Hematopoietic multipotent progenitor cell (in vitro differentiated cells): ENCODE measurements at regions not wholly inside any gene's neighbourhood (a gene's known extent, or its start where the extent isn't known, plus 50 kb on each side); places are given as distances from the start of the nearest gene placed in this dataset.
"Not testable (repeated sequence)": the region's sequence is repeated elsewhere in the genome, so short reads cannot be mapped to it uniquely, and the experiment has no call there.

Experiments
- DNase-seq, 3 donors: peaks; one replicate each; pipeline ENCODE4 v3.0.0-alpha.2; 2011 to 2015; ENCODE audit warnings: low read depth in 2 of 3, low spot score in 2 of 3

DNA sequence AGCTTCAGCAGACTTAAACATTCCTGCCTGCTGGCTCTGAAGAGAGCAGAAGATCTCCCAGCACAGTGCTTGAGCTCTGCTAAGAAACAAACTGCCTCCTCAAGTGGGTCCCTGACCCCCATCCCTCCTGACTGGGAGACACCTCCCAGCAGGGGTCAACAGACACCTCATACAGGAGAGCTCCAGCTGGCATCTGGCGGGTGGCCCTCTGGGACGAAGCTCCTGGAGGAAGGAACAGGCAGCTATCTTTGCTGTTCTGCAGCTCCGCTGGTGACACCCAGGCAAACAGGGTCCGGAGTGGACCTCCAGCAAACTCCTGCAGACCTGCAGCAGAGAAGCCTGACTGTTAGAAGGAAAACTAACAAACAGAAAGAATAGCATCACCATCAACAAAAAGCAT is 139.3 kb downstream of the ATXN7L3B start:
- DNase-seq = not testable (repeated sequence)

DNA sequence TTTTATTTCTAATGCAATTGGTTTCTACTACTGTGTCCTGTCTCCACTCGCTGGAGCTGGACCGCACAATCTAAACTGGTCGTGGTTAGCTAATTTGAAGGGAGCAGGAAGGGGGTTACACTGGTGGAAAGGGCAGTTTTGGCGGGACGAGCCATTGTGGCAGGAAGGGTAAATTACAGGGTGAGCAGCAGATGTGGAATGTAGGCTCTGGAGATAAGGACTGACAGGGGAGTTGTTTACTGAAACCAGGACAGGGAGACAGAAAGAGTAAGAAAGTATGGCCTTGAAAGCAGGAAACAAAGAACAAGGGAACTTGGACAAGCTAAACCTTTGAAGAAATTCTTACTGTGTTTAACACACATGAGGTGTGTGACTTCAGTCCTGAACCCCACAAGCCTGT is 147.8 kb downstream of the ATXN7L3B start:
- DNase-seq = no peak

DNA sequence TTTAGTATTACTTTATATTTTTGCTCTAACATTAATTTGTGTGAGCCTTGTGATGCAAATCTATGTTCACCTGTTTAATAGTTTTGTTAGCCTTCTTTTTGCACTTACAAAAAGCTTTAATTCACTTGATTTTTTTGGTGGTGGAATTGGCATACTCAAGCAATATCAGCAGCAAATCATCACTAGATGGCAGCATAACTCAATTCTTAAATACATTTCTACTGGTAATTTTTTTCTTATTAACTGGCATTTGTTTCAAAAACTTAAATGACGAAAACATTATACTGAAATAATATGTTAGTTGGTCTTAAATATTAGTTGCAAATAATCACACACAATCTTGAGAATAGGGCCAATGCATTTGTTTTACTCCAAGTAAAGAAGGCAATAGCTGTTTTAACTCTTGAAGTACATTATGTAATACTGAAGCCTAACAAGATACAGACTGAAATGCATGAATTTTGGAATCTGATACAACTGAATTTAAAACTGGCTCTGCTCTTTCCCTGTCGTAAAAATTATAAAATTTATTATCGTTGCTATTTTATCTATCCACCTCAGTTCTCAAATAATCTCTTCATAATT is 151.5 kb downstream of the ATXN7L3B start:
- peak in 2 of 3 donors; percentile 20 to 63 for DNase-seq

DNA sequence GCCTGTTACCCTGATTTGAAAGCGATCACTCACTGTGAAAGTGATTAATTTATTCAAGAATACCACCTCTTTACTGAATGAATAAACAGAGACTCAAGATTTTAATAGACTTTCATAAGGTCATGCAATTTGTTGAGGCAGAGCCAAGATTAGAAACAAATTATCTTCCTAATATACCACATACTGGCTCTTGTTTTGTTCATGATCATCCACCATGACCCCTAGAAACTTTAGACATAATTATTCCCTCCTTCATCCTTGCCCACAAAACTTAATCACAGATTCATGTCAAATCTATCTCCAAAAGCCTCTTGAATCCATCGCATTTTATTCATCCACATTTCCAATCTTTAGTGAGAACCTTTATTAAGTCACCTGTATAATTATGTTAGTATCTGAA is 152.3 kb downstream of the ATXN7L3B start:
- DNase-seq = no peak

DNA sequence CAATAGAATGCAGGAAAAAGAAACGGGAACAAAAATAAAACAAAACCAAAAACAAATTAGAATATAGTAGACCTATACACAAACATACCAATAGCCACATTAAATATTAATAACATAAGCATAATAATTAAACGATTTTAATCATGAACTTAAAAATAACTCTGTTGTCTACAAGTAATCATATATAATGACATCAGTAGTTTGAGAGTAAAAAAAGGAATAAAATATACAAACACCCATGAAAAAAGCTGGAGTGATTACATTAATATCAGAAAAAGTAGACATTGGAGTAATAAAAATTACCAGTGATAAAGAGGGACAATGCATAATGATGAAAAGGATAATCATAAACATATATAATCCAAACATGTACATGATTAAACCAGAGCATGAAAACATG is 181.8 kb downstream of the ATXN7L3B start:
- DNase-seq = no peak

DNA sequence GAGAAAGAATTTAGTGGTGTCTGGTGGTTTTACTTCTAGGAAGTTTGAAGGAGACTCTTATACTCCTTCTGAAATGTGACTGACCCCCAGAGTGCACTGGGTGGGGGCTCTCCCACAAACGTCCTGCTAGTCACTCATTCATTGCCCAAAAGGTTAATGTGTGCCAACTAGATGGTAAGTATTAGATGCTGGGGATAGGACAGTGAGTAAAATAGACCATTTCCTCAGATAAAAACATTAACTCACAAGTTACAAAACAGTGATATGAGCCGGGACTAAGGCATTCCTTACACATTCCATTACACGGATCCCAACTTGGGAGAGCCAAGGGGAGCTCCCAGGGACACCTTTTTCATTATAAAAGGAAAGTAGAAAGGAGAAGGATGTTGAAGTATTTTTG is 185.1 kb downstream of the ATXN7L3B start:
- no peak for DNase-seq

DNA sequence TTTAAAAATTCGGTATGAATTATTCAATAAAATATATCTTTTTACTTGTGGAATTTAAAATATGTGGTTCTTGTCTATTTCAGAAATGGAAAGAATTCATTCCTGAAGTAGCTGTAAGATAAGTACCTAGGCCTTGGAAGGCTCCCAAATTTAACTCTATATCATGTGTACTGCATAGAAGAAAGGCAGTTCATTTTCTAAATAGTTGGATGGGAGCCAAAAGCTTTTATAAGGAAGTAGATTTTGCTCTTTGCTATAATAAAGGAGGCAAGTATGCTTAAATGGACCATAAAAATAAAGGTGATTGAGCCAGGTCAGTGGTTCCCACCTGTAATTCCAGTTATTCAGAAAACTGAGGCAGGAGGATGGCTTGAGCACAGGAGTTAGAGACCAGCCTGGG is 187.5 kb downstream of the ATXN7L3B start:
- no peak for DNase-seq

DNA sequence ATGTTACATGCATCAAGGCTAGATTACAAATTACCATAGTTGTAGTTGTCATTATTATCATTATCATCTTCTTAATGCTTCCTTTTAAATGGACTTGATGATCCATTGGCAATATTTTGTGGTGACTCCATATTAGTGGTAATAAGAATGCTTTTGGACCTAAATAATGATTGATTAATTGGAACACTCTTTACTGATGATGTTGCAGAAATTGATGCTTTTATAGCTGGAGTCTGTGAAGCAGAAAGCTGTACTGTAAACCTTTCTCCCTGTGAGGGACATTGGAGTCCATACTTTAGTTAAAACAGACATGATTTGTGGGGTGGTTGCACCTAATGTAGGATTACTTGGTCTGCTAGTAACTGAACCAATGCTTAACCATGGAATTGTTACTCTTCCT is 190.4 kb downstream of the ATXN7L3B start:
- no peak for DNase-seq

DNA sequence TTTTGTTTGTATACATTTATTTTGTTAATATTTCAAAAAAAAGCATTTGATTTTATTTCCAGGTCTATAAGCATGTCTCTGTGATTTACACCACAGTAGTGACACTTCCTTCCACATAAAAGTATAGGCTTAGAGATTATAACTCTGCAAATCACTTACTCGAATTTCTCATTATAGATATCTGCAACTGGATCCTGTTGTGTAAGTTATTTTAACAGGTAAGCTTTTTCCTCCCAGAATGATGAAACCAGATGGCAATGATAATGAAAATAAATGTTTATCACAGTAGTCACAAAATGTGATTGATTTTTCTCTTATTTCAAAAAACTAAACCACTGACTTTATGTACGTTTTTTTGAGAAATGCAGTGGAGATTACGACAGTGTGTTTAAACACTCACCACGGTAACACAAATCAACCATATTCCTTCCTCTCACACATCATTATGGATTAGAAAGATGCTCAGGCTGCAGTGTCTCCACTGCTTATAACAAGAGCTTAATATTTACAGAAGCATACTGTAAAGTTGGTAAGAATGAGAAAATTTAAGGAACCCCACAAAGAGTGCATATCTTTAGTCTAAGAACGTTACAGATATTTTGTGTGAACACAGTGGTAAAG is 194.6 kb downstream of the ATXN7L3B start:
- no peak for DNase-seq

DNA sequence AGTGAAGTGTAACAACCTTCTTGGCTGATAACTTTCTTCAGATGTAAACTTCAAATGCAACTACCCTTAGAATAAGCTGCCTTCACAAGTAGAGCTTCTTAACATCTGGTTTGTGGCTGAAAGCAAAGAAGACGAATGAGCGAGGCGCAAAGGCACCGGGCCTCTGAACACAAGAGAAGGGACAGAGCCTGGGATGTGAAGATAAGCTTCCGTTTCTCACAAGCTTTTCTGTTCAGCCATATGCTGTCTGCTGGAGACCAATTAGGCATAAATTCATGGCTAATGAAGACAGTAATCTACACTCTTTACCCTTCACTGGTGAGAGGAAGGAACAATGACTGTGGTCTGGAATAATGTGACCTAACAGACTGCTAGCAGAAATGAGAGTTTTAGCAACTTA is 195.2 kb downstream of the ATXN7L3B start:
- peak in 2 of 3 donors; percentile 9 to 46 for DNase-seq

DNA sequence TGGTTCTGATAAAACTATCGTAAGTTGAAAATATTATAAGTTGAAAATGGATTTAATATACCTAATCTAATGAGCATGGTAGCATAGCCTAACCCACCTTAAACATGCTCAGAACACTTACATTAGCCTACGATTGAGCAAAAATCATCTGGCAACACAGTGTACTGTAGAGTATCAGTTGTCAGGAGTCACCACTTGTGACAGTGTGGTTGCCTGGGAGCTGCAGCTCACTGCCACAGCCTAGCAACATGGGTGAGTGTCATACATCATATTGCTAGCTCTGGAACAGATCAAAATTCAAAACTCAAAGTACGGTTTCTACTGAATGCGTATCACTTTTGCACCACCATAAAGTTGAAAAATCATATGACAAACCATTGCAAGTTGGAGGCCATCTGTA is 203.5 kb downstream of the ATXN7L3B start:
- no peak for DNase-seq

DNA sequence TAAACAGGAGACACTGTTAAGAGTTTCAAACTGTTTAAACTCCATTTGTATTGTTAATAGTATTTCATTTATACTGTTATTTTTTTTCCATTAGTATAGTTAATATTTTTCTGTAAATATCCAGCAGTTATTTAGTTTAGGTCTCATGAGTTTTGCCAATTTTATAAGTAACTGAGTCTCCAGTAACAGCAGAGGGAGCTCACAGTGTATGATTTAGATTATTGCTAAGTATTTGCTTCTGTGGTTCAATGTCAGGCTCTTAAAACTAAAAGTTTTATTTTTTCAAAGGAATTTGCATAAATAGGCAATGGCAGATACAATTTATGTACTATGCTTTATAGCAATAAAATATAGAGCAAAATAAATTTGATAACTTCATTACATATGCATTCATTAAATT is 209.7 kb downstream of the ATXN7L3B start:
- no peak for DNase-seq

DNA sequence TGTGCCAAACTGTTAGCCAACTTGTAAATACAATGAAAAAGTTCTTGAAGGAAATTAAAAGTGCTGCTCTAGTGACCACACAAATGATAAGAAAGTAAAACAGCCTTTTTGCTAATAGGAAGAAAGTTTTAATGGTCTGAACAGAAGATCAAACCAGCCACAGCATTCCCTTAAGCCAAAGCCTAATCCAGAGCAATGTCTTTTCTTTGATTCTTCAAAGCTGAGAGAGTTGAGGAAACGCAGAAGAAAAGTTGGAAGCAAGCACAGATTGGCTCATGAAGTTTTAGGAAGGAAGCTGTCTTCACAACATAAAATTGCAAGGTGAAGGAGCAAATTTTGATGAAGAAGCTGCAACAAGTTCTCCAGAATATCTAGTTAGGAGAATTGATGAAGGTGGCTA is 213.8 kb downstream of the ATXN7L3B start:
- DNase-seq = no peak

DNA sequence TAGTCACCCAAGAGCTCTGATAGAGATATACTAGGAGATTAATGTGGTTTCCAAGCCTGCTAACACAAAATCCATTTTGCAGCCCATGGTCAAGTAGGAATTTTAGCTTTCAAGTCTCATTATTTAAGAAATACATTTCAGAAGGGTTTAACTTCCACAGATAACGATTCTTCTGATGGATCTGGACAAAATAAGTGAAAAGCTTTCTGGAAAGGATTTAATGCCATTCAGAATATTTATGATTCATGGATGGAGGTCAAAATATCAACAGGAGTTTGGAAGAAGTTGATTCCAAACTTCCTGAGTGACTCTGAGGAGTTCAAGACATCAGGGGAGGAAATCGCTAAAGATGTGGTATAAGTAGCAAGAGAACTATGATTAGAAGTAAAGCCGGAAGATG is 214.6 kb downstream of the ATXN7L3B start:
- no peak for DNase-seq

DNA sequence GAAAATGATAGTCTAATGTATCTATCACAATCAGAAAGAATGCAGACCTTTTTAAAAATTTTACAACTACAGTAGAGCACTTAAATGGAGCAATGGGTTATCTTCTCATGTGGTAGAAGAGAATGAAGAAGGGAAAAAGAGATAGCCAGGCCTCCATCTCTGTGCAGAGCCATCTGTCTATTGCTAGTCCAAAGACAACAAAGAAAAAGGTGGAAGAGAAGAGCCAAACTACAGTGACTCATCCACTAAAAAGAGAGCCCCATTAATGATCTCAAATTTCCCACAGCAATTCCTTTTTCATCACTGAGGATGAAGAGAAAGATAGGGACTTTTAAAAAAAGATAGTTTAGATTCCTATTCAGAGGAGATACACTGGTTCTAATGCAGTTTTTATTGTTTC is 232.9 kb downstream of the ATXN7L3B start:
- no peak for DNase-seq

DNA sequence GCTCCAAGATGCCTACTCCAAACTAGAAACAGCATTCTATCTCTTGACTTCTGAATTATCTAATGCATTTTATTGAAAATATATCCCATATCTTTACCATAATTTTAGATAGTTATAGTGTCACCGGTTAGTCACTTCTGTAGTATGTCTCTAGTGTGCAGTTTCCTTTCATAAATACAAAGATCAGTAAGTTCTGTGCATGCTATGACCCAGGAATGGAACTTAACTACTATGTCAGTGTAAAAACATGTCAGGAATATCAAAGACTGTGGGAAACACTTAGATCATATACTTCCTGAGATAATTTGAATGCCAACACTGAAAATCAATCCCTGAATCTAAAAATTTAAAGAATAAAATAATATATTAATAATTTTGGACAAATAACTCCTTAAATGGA is 237.6 kb downstream of the ATXN7L3B start:
- DNase-seq = no peak

DNA sequence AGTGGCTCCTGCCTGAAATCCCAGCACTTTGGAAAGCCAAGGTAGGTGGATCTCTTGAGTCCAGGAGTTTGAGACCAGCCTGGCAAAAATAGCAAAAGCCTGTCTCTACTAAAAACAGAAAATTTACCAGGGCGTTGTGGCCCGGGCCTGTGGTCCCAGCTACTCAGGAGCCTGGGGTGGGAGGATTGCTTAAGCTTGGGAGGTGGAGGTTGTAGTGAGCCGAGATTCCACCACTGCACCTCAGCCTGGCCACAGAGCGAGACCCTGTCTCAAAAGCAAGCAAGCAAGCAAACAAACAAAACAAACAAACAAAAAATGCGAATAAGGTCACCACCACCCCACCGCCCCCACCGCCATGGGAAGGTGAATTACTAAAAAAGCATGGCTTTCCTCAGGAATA is 238.7 kb downstream of the ATXN7L3B start:
- DNase-seq = no peak

DNA sequence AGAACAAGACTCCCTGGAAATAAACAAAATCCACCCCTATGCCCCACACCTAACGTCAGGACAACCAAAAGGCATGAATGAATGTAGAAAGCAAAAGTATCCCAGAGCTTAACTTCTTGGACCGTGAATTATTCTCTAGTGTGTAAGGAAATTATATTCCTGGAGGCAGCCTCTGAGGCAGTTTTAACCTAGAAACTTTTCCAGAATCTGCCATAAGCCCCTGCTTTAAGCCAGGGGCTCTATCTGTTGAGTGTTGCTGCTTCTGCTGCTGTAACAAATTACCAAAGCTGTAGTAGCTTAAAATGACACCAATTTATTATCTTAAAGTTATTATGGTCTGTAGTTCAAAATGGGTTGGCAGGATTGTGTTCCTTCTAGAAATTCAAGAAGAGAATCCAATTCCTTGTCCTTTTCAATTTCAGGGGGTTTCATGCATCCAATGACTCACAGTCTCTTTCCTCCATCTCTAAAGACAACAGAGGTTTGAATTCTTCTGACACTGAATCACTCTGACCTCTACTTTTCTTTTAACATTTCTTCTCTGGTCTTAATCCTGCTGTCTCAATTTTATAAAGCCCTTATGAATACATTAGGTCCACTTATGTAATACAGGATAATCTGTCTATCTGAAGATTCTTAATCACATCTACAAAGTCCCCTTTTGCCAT is 242.7 kb downstream of the ATXN7L3B start:
- no peak for DNase-seq

DNA sequence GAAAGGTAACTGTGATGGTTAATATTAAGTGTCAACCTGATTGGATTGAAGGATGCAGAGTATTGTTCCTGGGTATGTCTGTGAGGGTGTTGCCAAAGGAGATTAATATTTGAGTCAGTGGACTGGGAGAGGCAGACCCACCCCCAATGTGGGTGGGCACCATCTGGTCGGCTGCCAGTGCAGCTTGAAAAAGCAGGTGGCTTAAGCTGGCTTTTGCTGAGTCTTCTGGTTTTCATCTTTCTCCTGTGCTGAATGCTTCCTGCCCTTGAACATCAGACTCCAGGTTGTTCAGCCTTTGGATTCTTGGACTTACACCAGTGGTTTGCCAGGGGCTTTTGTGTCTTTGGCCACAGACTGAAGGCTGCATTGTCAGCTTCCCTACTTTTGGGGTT is 243.2 kb downstream of the ATXN7L3B start:
- DNase-seq = not testable (repeated sequence)

DNA sequence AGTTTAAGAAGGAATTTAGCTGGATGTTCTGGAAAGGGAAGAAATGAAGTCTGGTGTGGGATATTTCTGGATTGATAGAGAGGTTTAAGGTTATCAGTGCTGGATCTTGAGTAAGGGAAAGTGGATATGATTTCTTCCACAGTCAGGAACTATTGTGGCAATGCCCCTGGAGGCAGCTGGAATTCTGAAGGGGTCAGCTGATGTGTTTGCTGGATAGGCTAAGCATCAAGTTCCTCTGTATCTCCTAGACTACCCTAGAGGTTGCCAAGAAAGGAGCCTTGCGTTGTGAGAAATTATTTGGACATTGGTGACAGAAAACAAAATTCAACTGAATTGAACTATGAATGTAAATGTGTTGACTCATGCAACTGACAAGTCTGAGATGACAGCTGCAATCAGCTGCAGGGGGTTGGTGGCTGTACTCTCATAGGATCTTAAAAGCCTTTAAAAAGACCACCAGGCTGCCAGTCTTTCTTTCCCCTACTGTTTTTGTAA is 244.4 kb downstream of the ATXN7L3B start:
- DNase-seq = no peak

DNA sequence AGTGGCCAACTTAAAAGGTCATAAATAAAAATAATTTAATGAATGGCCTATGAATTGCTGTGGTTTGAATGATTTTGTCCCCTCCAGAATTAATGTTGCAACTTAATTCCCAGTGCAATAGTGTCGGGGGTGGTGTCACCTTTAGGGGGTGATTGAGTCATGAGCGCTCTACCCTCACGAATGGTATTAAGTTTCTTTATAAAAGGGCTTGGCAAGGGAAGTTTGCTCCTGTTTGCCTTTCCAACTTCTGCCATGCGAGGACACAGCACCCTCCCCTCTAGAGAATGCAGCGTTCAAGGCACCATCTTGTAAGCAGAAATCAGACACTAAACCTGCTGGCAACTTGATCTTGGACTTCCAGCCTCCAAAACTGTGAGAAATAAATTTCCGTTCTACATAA is 253.3 kb downstream of the ATXN7L3B start:
- DNase-seq = no peak

DNA sequence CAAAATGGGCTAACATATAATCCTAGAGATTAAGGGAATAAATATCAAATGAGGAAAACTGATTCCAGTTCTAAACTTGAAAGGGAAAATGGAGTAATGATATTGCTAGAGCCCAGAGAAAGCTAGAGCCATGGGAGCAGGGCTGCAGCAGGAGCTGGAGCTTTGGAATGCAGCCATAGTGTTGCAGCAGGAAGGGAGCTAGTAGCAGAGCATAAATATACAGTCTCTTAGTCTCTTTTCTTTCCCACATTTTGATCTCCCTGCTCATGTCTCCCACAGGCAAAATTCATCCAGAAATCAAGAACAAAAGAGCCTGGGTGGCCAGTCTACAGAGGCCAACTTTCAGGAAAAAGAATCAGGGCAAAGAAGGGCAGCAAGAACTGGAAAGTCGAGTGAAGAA is 253.7 kb downstream of the ATXN7L3B start:
- no peak for DNase-seq
